Endothelial cell (in vitro differentiated cells): ENCODE measurements at regions not wholly inside any gene's neighbourhood (a gene's known extent, or its start where the extent isn't known, plus 50 kb on each side); places are given as distances from the start of the nearest gene placed in this dataset.

ENCODE experiments used
- DNase-seq: peaks from one replicate; pipeline ENCODE4 v3.0.0; 2021; ENCODE audit warnings: low spot score
- H3K27ac Mint-ChIP-seq: one replicate; pipeline ENCODE4 v1.8.0; 2021; ENCODE audit warnings: mixed read lengths, inconsistent platforms; ENCODE audit not compliant: unreplicated experiment
- H3K27me3 Mint-ChIP-seq: one replicate; pipeline ENCODE4 v1.8.0; 2021; ENCODE audit warnings: mild to moderate bottlenecking, moderate library complexity, mixed read lengths, inconsistent platforms; ENCODE audit not compliant: unreplicated experiment
- H3K36me3 Mint-ChIP-seq: one replicate; pipeline ENCODE4 v1.8.0; 2021; ENCODE audit warnings: mild to moderate bottlenecking, low read depth, mixed read lengths, inconsistent platforms; ENCODE audit not compliant: unreplicated experiment
- H3K4me1 Mint-ChIP-seq: one replicate; pipeline ENCODE4 v1.8.0; 2021; ENCODE audit warnings: mild to moderate bottlenecking, mixed read lengths, inconsistent platforms; ENCODE audit not compliant: unreplicated experiment
- H3K4me3 Mint-ChIP-seq: one replicate; pipeline ENCODE4 v1.8.0; 2021; ENCODE audit warnings: mild to moderate bottlenecking, mixed read lengths, inconsistent platforms; ENCODE audit not compliant: unreplicated experiment
- H3K9me3 Mint-ChIP-seq: one replicate; pipeline ENCODE4 v1.8.0; 2021; ENCODE audit warnings: mixed read lengths, inconsistent platforms; ENCODE audit not compliant: unreplicated experiment
- TF ChIP-seq, protein P1 (sequence below): fragments of 200-600 bp; sonication (generic); IDR thresholded peaks from one replicate; pipeline ENCODE4 v1.5.0; 2021; ENCODE audit warnings: antibody characterized with exemption; ENCODE audit not compliant: unreplicated experiment

DNA sequence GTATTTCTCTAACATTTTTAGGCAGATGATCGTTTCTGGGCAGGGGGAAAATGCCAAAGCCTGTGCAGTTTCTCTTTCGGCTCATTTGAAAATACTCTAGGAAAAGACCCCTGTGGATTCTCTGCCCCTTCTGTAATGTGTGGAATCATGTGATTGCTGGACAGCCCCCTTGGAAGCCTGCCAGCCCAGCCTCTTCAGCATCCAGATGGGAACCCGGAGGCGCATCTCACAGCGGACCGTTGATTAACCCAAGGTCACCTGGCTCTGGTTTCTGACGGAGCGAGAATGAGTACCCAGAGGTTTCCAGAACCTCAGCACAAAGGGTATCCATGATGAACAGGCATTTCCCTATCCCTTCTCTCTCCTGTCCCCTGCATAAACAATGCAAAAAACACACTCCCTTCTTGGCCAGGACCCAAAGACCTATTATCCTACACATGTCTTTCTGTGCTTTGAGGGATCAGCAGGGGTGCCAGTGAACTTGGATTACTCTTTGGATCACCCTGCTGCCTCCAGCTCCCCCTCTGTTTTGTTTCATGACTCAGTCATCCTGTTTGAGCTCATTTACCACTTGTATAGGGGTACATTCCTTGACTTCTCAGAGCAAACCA, 957.1 kb upstream of the RBFOX1 start:
- TF ChIP-seq, protein P1, sequence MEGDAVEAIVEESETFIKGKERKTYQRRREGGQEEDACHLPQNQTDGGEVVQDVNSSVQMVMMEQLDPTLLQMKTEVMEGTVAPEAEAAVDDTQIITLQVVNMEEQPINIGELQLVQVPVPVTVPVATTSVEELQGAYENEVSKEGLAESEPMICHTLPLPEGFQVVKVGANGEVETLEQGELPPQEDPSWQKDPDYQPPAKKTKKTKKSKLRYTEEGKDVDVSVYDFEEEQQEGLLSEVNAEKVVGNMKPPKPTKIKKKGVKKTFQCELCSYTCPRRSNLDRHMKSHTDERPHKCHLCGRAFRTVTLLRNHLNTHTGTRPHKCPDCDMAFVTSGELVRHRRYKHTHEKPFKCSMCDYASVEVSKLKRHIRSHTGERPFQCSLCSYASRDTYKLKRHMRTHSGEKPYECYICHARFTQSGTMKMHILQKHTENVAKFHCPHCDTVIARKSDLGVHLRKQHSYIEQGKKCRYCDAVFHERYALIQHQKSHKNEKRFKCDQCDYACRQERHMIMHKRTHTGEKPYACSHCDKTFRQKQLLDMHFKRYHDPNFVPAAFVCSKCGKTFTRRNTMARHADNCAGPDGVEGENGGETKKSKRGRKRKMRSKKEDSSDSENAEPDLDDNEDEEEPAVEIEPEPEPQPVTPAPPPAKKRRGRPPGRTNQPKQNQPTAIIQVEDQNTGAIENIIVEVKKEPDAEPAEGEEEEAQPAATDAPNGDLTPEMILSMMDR = no peak

DNA sequence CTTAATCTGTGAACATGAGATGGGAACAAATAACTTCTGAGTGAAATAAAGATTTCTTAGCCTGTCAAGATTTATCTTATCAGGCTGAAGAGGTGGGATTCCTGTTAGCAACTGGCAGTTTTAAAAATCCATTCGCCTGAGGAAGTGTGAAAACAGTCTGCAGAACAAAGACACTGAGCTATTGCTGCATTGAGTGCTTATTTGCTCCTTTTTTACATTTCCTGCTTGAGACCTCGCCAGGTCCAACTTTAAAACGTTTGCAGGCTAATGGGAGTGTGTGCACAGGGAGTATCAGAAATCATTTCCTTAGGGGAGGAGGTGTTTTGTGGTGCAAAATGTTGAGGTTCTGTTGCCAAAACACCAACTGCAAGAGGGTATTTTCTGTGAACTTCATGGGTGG, 957.8 kb upstream of the RBFOX1 start:
- peaks cover 3% of the 10 kb centered on the region for H3K4me1 Mint-ChIP-seq
- no peaks in the 10 kb centered on the region for H3K9me3 Mint-ChIP-seq
- DNase-seq = no peak
- no peak overlapping the region for H3K27ac Mint-ChIP-seq
- H3K36me3 Mint-ChIP-seq = no peaks in the 10 kb centered on the region
- TF ChIP-seq, protein P1 = no peak
- no peak overlapping the region for H3K4me3 Mint-ChIP-seq
- H3K27me3 Mint-ChIP-seq = no peaks in the 10 kb centered on the region

More for the DNA sequence above, 957.1 kb upstream of the RBFOX1 start:
- Mint-ChIP-seq H3K4me3 (no peak overlapping the region), H3K27me3 (no peaks in the 10 kb centered on the region), H3K4me1 (peaks cover 3% of the 10 kb centered on the region), H3K9me3 (no peaks in the 10 kb centered on the region), H3K36me3 (no peaks in the 10 kb centered on the region), H3K27ac (no peak overlapping the region)
- no peak for DNase-seq

DNA sequence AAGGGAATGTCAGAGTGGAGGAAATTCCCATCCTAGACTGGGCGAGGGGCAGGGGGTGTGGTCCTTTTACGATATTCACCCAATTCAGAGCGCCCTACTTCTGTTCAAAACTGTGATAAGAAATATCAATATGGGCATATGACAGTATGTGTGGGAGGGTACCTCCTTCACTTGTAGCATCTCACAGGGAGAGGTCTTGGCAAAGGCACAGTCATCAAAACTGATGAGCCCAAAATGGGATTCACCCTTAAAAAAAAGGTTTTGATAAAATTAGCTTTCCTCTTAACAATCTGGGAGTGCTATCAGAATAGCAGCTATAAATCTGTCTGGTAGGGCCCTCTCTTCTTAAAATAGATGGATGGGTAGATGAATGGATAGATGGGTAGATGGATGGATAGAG, 967.8 kb upstream of the RBFOX1 start:
- no peaks in the 10 kb centered on the region for H3K4me1 Mint-ChIP-seq
- no peaks in the 10 kb centered on the region for H3K27me3 Mint-ChIP-seq
- H3K4me3 Mint-ChIP-seq = no peak overlapping the region
- no peak for DNase-seq
- no peaks in the 10 kb centered on the region for H3K36me3 Mint-ChIP-seq
- no peaks in the 10 kb centered on the region for H3K9me3 Mint-ChIP-seq
- H3K27ac Mint-ChIP-seq = no peak overlapping the region
- TF ChIP-seq, protein P1 = no peak

DNA sequence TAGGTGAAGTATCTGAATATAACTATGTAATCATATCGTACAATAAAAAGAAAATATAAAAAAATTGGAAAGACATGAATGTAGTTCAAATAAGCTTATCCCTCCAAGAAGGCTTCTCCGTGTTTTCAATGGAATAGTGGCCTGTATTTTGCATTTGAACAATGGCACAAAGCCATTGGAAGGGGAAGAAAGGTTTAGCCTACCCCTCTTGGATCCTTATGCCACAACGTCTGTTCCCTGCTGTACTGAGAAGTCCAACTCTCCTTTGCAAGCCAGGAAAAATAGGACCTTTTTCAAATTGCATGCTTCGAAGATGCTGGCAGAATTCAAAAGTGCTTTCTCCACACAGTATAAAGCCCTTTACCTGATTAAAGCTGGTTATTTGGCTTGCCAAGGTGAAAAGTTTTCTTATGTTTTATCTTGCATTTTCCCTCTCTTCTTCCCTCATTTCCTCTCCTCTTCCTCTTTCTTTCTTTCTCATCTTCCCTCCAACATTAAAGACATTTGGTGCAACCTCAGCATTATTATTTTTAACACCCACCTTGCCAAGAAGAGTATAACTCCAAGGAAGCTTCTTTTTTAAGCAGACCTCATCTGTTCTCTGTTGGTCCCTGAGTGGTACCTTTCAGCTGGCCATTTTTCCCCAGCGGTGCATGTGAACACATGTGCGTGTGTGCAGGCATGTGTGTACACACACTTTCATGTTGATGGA, 968.6 kb upstream of the RBFOX1 start:
- no peak for DNase-seq
- Mint-ChIP-seq H3K36me3 (no peaks in the 10 kb centered on the region), H3K27me3 (no peaks in the 10 kb centered on the region), H3K27ac (no peak overlapping the region), H3K9me3 (no peaks in the 10 kb centered on the region), H3K4me3 (no peak overlapping the region), H3K4me1 (no peaks in the 10 kb centered on the region)
- TF ChIP-seq, protein P1 = no peak

DNA sequence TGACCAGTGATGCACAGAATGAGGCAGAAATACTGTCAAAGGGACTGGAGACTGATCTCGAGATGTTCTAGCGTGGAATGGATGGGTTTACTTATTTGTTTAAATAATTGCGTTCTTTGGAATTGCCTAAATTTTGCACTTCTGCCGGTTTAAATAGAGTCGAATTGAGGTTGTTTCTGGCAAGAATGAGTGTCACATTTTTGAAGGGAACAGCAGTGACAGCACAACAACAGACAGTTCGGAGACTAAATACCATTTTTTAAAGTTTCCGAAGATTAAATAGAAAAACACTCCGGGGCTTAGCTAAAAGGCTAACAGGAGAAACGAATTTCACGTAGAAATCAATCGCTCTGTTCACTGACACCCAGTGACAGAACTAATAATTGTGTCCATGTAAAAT, 969.2 kb upstream of the RBFOX1 start:
- H3K27me3 Mint-ChIP-seq = no peaks in the 10 kb centered on the region
- TF ChIP-seq, protein P1 = no peak
- DNase-seq = no peak
- H3K9me3 Mint-ChIP-seq = no peaks in the 10 kb centered on the region
- H3K36me3 Mint-ChIP-seq = no peaks in the 10 kb centered on the region
- no peak overlapping the region for H3K4me3 Mint-ChIP-seq
- no peaks in the 10 kb centered on the region for H3K4me1 Mint-ChIP-seq
- no peak overlapping the region for H3K27ac Mint-ChIP-seq
